NCI-H748 (cell line): ENCODE measurements at regions not wholly inside any gene's neighbourhood (a gene's known extent, or its start where the extent isn't known, plus 50 kb on each side); places are given as distances from the start of the nearest gene placed in this dataset.
"Not testable (repeated sequence)": the region's sequence is repeated elsewhere in the genome, so short reads cannot be mapped to it uniquely, and the experiment has no call there.

Source experiments
- DNase-seq: peaks from one replicate; lab custom pipeline; 2025; ENCODE audit not compliant: unreplicated experiment; lab: John Stamatoyannopoulos, UW

DNA sequence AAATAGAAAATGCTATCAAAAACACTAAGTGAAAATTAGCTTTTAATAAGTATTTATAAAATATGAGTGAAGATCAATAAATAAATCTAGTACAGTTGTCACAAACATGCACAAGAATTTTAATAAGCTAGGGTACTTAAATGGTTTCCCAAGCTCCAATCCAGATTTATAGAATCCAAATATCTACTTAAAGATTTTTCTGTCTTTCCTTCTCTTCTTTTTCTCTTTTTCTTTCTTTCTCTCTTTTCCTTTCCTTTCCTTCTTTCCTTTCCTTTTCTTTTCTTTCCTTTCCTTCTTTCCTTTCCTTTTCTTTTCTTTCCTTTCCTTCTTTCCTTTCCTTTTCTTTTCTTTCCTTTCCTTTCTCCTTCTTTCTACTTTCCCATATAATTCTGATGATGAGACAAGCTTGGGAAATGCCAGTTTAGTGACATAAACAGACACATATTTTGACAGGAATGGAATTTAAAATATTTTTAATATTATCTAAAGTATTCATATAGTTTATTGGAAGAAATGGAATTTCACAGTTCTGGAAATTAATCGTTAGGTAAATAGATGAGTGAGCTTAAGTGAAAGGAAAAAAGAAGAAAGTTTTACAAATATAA, 832.8 kb downstream of the NR2F1-AS1 start:
- no peak for DNase-seq

GRCh38 chr5:92741906-92742305, 839.1 kb downstream of the NR2F1-AS1 start:
- no peak for DNase-seq

DNA sequence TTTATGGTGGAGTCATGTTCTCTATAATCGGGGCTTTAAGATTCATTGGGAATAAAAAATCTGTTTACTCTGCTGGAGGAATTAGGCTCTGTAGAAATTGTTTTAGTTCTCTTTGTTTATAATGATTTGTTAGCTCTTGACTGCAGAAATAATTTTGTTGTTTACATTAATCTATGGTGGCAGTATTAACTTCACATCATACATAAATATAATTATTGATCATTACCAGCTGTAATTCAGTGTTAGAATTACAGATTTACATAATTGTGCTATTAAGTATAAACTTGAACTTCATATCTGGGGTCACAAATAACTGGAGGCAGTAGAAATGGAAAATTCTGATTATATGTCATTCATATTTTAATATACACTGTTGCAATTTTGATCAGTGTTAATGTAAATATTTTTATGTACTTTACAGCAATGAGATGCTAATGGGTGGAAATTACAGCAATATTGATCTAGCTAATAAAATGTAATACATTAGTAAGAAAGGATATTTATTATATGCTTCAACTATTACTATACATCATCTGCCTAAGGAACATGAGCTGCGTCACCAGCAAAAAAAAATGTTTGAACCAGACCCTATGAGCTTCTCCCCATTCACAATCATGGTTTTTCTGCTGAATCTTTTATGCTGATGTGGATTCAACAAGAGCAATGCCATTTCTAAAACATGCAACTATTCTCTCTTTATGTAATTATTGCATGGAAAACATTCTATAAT, 846.6 kb downstream of the NR2F1-AS1 start:
- no peak for DNase-seq

- no peak for DNase-seq
These were observed 850.5 kb downstream of the NR2F1-AS1 start for GRCh38 chr5:92730486-92730885.

DNA sequence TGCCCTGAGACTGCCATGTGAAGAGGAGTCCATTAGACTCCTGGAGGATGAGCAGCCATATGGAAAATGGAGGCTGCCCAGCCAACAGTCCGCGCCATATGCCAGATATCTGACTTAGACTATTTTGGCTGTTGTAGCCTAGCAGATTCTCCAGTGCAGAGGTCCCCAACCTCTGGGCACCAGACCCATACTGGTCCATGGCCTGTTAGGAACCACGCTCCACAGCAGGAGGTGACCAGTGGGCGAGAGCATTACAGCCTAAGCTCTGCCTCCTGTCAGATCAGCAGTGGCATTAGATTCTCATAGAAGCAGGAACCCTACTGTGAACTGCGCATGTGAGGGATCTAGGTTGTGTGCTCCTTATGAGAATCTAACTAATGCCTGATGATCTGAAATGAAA, 851.9 kb downstream of the NR2F1-AS1 start:
- no peak for DNase-seq

GRCh38 chr5:92715946-92716520, 865.0 kb downstream of the NR2F1-AS1 start:
- no peak for DNase-seq

DNA sequence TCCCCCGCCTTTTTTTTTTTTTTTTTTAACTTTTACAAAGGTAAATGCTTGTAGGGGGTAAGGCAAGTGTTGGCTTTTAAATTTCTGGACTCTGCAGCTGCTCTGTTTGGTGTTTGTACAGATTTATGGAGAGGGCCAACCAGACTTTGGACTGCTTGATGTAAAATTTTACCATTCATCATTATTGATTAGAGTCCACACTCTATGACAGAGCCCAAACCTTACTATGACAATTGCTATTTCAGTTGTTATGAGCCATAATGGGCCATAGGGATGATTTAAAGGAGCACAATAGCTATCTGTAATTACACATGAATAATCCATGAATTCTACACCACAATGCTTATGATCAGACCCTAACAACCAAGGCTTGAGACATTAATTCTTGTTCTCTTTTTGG, 867.2 kb downstream of the NR2F1-AS1 start:
- no peak for DNase-seq

GRCh38 chr5:92713335-92713743, 867.7 kb downstream of the NR2F1-AS1 start:
- no peak for DNase-seq

GRCh38 chr5:92711956-92712355, 869.1 kb downstream of the NR2F1-AS1 start:
- no peak for DNase-seq

DNA sequence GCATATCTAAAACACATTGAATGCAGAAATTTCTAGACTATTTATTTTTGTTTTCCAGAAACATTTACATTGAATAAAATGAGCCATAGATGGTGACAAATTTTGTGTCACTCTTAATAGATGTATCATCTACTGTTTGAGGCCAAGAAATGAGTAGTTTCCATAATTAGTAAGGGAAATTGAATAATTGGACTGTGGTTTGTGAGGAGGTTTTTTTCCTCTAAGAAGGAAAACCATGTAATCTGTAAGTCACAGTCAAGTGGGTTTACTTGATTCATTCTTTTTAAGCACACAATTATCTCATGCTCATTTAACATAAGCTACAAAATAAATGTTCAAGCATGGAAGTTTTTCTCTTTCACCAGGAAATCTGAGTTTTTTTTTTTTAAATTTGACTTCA, 876.4 kb downstream of the NR2F1-AS1 start:
- no peak for DNase-seq

DNA sequence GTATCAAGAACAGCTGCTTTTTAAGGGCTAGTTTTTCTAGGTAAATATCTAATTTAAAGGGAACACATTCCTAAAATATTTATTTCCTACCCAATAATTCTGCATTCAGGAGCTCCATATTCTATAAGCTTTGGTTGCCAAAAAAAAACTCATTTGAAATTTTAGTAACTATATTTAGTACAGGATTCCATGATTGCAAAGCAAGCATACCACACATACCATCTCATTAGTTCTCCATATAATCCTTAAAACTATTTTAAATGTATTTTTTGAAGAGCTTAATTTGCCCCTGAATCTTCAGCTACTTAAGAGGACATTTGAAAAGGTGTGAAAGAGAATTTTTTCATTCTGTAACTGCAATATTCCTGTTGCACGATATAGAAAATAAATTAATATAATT, 877.0 kb downstream of the NR2F1-AS1 start:
- DNase-seq: no peak

DNA sequence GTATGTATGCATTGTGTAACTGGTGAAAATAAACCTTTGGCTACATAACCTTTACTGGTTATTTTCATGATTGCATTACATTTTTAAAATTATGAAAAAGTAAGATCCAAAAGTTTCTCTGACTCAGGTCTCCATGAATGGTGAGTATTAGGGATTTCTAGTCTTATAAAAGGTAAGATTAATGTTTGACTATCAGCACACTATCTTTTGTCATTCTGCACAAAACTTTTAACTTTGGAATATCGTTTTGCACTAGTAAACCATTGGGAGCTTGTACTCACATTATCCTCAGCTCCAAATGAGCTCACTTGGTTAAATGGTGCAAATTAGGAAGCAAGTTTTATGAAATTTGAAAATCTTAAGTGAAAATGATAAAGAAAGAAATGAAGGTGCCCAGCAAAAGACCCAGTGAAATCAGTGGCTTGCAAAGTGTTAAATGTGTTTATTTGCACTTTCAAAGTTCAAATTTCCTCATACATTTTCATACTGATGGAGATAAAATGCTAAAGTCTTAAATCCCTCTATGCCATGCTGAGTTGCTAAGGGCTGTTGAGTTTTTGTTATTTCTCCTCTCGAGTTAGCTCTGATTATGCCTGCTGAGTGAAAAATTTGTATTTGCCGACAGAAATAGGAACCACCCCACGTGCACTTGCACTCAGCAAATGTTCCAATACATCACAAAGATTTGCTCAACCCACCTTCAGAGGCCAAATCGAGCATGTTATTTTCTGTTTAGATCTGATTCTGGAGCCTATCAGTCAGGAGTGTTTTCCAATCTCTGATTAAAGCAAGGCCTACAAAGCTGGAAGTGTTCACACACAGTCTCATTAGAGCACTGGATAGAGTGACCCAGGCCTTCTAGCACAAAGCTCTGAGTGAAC, 885.7 kb downstream of the NR2F1-AS1 start:
- DNase-seq: no peak

- no peak for DNase-seq
These were observed 887.0 kb downstream of the NR2F1-AS1 start for GRCh38 chr5:92694067-92694466.

DNA sequence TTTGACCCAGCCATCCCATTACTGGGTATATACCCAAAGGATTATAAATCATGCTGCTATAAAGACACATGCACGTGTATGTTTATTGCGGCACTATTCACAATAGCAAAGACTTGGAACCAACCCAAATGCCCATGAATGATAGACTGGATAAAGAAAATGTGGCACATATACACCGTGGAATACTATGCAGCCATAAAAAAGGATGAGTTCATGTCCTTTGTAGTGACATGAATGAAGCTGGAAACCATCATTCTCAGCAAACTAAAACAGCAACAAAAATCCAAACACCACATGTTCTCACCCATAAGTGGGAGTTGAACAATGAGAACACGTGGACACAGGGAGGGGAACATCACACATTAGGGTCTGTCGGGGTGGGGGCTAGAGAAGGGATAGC, 889.1 kb downstream of the NR2F1-AS1 start:
- DNase-seq: not testable (repeated sequence)

GRCh38 chr5:92687821-92688722, 892.9 kb downstream of the NR2F1-AS1 start:
- peak; percentile 79 for DNase-seq

GRCh38 chr5:92678640-92679039, 902.4 kb downstream of the NR2F1-AS1 start:
- DNase-seq: peak; percentile 21

GRCh38 chr5:92676215-92677165, 904.5 kb downstream of the NR2F1-AS1 start:
- peak; percentile 27 for DNase-seq

- peak; percentile 96 for DNase-seq
These were observed 906.7 kb downstream of the NR2F1-AS1 start for GRCh38 chr5:92674321-92674720.

- DNase-seq: no peak
These were observed 915.5 kb downstream of the NR2F1-AS1 start for GRCh38 chr5:92665506-92665905.
